ENCODE measurements at regions not wholly inside any gene's neighbourhood (a gene's known extent, or its start where the extent isn't known, plus 50 kb on each side); places are given as distances from the start of the nearest gene placed in this dataset.

- Mint-ChIP-seq H3K36me3 (ENCODE audit: insufficient read depth, unreplicated experiment) (no peaks in the 10 kb centered on the region), H3K27ac (ENCODE audit: unreplicated experiment) (no peak overlapping the region), H3K27me3 (ENCODE audit: unreplicated experiment) (no peaks in the 10 kb centered on the region), H3K4me1 (ENCODE audit: low read depth, unreplicated experiment) (peaks cover 16% of the 10 kb centered on the region), H3K9me3 (ENCODE audit: low read depth, unreplicated experiment) (peaks cover 5% of the 10 kb centered on the region), H3K4me3 (ENCODE audit: low read depth, unreplicated experiment) (no peak overlapping the region)
- no TSS peak for BruUV-seq (replicated peaks)
- intact Hi-C loops (cut with micrococcal nuclease; ENCODE audit: unreplicated experiment), result no loop called here
- CTCF ChIA-PET, result no interaction called here
- no peak for TF ChIP-seq CTCF (IDR thresholded peaks at IDR 0.05; ENCODE audit: unreplicated experiment)
- DNase-seq, result no peak
These were observed 120.4 kb upstream of the FGGY start for GRCh38 chr1:59176471-59176870.

GRCh38 chr1:59177756-59178155 is 119.1 kb upstream of the FGGY start:
- Mint-ChIP-seq H3K36me3 (ENCODE audit: insufficient read depth, unreplicated experiment) (no peaks in the 10 kb centered on the region), H3K4me3 (ENCODE audit: low read depth, unreplicated experiment) (no peak overlapping the region), H3K27me3 (ENCODE audit: unreplicated experiment) (no peaks in the 10 kb centered on the region), H3K4me1 (ENCODE audit: low read depth, unreplicated experiment) (peaks cover 9% of the 10 kb centered on the region), H3K9me3 (ENCODE audit: low read depth, unreplicated experiment) (peaks cover 5% of the 10 kb centered on the region), H3K27ac (ENCODE audit: unreplicated experiment) (no peak overlapping the region)
- BruUV-seq (replicated peaks), result no TSS peak
- no peak for DNase-seq
- CTCF ChIA-PET, result interaction anchor here (0.7 kb wide), 1 partner anchor 34 kb away, joined by 3 read pairs; no protein-coding TSS in a partner anchor
- intact Hi-C loops (cut with micrococcal nuclease; ENCODE audit: unreplicated experiment), result no loop called here
- no peak for TF ChIP-seq CTCF (IDR thresholded peaks at IDR 0.05; ENCODE audit: unreplicated experiment)

GRCh38 chr1:59178339-59179187 is 118.3 kb upstream of the FGGY start:
- Mint-ChIP-seq H3K4me1 (ENCODE audit: low read depth, unreplicated experiment) (peaks cover 6% of the 10 kb centered on the region), H3K27ac (ENCODE audit: unreplicated experiment) (no peak overlapping the region), H3K27me3 (ENCODE audit: unreplicated experiment) (no peaks in the 10 kb centered on the region), H3K9me3 (ENCODE audit: low read depth, unreplicated experiment) (peaks cover 5% of the 10 kb centered on the region), H3K36me3 (ENCODE audit: insufficient read depth, unreplicated experiment) (no peaks in the 10 kb centered on the region), H3K4me3 (ENCODE audit: low read depth, unreplicated experiment) (no peak overlapping the region)
- BruUV-seq (replicated peaks), result no TSS peak
- DNase-seq, result no peak
- TF ChIP-seq CTCF (IDR thresholded peaks at IDR 0.05; ENCODE audit: unreplicated experiment), result no peak
- intact Hi-C loops (cut with micrococcal nuclease; ENCODE audit: unreplicated experiment), result no loop called here
- CTCF ChIA-PET, result interaction anchor here (0.7 kb wide), 1 partner anchor 35 kb away, joined by 3 read pairs; no protein-coding TSS in a partner anchor

GRCh38 chr1:59179673-59180072 is 117.2 kb upstream of the FGGY start:
- TF ChIP-seq CTCF (IDR thresholded peaks at IDR 0.05; ENCODE audit: unreplicated experiment), result no peak
- CTCF ChIA-PET, result no interaction called here
- DNase-seq, result no peak
- Mint-ChIP-seq H3K27ac (ENCODE audit: unreplicated experiment) (no peak overlapping the region), H3K9me3 (ENCODE audit: low read depth, unreplicated experiment) (peaks cover 5% of the 10 kb centered on the region), H3K36me3 (ENCODE audit: insufficient read depth, unreplicated experiment) (no peaks in the 10 kb centered on the region), H3K27me3 (ENCODE audit: unreplicated experiment) (no peaks in the 10 kb centered on the region), H3K4me3 (ENCODE audit: low read depth, unreplicated experiment) (no peak overlapping the region), H3K4me1 (ENCODE audit: low read depth, unreplicated experiment) (no peaks in the 10 kb centered on the region)
- no TSS peak for BruUV-seq (replicated peaks)
- intact Hi-C loops (cut with micrococcal nuclease; ENCODE audit: unreplicated experiment), result no loop called here

Data from Calu3 (cell line).